ENCODE measurements at regions not wholly inside any gene's neighbourhood (a gene's known extent, or its start where the extent isn't known, plus 50 kb on each side); places are given as distances from the start of the nearest gene placed in this dataset.
A peak's percentile ranks its signal among the peaks of the same experiment; 100 is the strongest.
"Not testable (repeated sequence)": the region's sequence is repeated elsewhere in the genome, so short reads cannot be mapped to it uniquely, and the experiment has no call there.

- peak; percentile 62 for DNase-seq (ENCODE audit: low read depth)
Measured at GRCh38 chr15:36400936-36401585, 178.4 kb upstream of the CDIN1 start.

- DNase-seq (ENCODE audit: low read depth) = peak; percentile 72
Measured at GRCh38 chr15:36401586-36401966, 177.8 kb upstream of the CDIN1 start.

- peak; percentile 58 for DNase-seq (ENCODE audit: low read depth)
Measured at GRCh38 chr15:36403351-36403750, 176.1 kb upstream of the CDIN1 start.

GRCh38 chr15:36406366-36406765 lies 173.1 kb upstream of the CDIN1 start:
- no peak for DNase-seq (ENCODE audit: low read depth)

- no peak for DNase-seq (ENCODE audit: low read depth)
Measured at GRCh38 chr15:36406911-36407310, 172.5 kb upstream of the CDIN1 start.

GRCh38 chr15:36407647-36408046 lies 171.8 kb upstream of the CDIN1 start:
- DNase-seq (ENCODE audit: low read depth) = peak; percentile 94

GRCh38 chr15:36409819-36410218 lies 169.6 kb upstream of the CDIN1 start:
- no peak for DNase-seq (ENCODE audit: low read depth)

- peak; percentile 75 for DNase-seq (ENCODE audit: low read depth)
Measured at GRCh38 chr15:36414670-36415069, 164.8 kb upstream of the CDIN1 start.

- peak; percentile 69 for DNase-seq (ENCODE audit: low read depth)
Measured at GRCh38 chr15:36415643-36416042, 163.8 kb upstream of the CDIN1 start.

- DNase-seq (ENCODE audit: low read depth) = no peak
Measured at GRCh38 chr15:36422631-36423030, 156.8 kb upstream of the CDIN1 start.

- no peak for DNase-seq (ENCODE audit: low read depth)
Measured at GRCh38 chr15:36426691-36427090, 152.7 kb upstream of the CDIN1 start.

- DNase-seq (ENCODE audit: low read depth) = peak; percentile 100
Measured at GRCh38 chr15:36428102-36428845, 151.2 kb upstream of the CDIN1 start.

- DNase-seq (ENCODE audit: low read depth) = no peak
Measured at GRCh38 chr15:36429707-36430106, 149.7 kb upstream of the CDIN1 start.

- peak; percentile 51 for DNase-seq (ENCODE audit: low read depth)
Measured at GRCh38 chr15:36430280-36430679, 149.1 kb upstream of the CDIN1 start.

GRCh38 chr15:36430726-36431265 lies 148.6 kb upstream of the CDIN1 start:
- no peak for DNase-seq (ENCODE audit: low read depth)

- peak; percentile 88 for DNase-seq (ENCODE audit: low read depth)
Measured at GRCh38 chr15:36432161-36432560, 147.3 kb upstream of the CDIN1 start.

GRCh38 chr15:36434177-36434576 lies 145.2 kb upstream of the CDIN1 start:
- no peak for DNase-seq (ENCODE audit: low read depth)

- DNase-seq (ENCODE audit: low read depth) = no peak
Measured at GRCh38 chr15:36438499-36438898, 140.9 kb upstream of the CDIN1 start.

- DNase-seq (ENCODE audit: low read depth) = no peak
Measured at GRCh38 chr15:36447373-36447772, 132.1 kb upstream of the CDIN1 start.

GRCh38 chr15:36448418-36448817 lies 131.0 kb upstream of the CDIN1 start:
- no peak for DNase-seq (ENCODE audit: low read depth)

- DNase-seq (ENCODE audit: low read depth) = peak; percentile 86
Measured at GRCh38 chr15:36449084-36449661, 130.3 kb upstream of the CDIN1 start.

- DNase-seq (ENCODE audit: low read depth) = peak; percentile 66
Measured at GRCh38 chr15:36449662-36450145, 129.7 kb upstream of the CDIN1 start.

- DNase-seq (ENCODE audit: low read depth) = not testable (repeated sequence)
Measured at GRCh38 chr15:36454244-36454643, 125.2 kb upstream of the CDIN1 start.
